ENCODE measurements at regions not wholly inside any gene's neighbourhood (a gene's known extent, or its start where the extent isn't known, plus 50 kb on each side); places are given as distances from the start of the nearest gene placed in this dataset.

GRCh38 chr5:108606185-108606584, 141.5 kb upstream of the FER start:
- TF ChIP-seq, protein P1, sequence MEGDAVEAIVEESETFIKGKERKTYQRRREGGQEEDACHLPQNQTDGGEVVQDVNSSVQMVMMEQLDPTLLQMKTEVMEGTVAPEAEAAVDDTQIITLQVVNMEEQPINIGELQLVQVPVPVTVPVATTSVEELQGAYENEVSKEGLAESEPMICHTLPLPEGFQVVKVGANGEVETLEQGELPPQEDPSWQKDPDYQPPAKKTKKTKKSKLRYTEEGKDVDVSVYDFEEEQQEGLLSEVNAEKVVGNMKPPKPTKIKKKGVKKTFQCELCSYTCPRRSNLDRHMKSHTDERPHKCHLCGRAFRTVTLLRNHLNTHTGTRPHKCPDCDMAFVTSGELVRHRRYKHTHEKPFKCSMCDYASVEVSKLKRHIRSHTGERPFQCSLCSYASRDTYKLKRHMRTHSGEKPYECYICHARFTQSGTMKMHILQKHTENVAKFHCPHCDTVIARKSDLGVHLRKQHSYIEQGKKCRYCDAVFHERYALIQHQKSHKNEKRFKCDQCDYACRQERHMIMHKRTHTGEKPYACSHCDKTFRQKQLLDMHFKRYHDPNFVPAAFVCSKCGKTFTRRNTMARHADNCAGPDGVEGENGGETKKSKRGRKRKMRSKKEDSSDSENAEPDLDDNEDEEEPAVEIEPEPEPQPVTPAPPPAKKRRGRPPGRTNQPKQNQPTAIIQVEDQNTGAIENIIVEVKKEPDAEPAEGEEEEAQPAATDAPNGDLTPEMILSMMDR (conservative IDR thresholded peaks at IDR 0.05 in 1 of 2, IDR thresholded peaks at IDR 0.05 in 1 of 2; ENCODE audit: low read depth in 1 of 2, low read length in 2 of 2) = no peak
- no peak for TF ChIP-seq EZH2 (IDR thresholded peaks at IDR 0.05; ENCODE audit: low read length, missing control alignments)

Data from fibroblast of lung (primary cell).